Dermis microvascular lymphatic vessel endothelial cell (primary cell): ENCODE measurements at regions not wholly inside any gene's neighbourhood (a gene's known extent, or its start where the extent isn't known, plus 50 kb on each side); places are given as distances from the start of the nearest gene placed in this dataset.

Source experiments
- DNase-seq, 2 donors: peaks; one replicate each; pipeline versions ENCODE4 v3.0.0 to v3.0.0-alpha.2; 2010; ENCODE audit warnings: low read depth in 2 of 2

- DNase-seq = no peak
Measured at GRCh38 chr2:60603533-60604190, 50.2 kb upstream of the BCL11A start.

GRCh38 chr2:60604486-60605064 lies 51.1 kb upstream of the BCL11A start:
- DNase-seq = no peak

GRCh38 chr2:60605866-60606265 lies 52.4 kb upstream of the BCL11A start:
- DNase-seq = no peak

GRCh38 chr2:60608679-60609078 lies 55.2 kb upstream of the BCL11A start:
- no peak for DNase-seq

- DNase-seq = no peak
Measured at GRCh38 chr2:60612033-60612432, 58.6 kb upstream of the BCL11A start.

- no peak for DNase-seq
Measured at GRCh38 chr2:60614319-60614718, 60.9 kb upstream of the BCL11A start.

DNA sequence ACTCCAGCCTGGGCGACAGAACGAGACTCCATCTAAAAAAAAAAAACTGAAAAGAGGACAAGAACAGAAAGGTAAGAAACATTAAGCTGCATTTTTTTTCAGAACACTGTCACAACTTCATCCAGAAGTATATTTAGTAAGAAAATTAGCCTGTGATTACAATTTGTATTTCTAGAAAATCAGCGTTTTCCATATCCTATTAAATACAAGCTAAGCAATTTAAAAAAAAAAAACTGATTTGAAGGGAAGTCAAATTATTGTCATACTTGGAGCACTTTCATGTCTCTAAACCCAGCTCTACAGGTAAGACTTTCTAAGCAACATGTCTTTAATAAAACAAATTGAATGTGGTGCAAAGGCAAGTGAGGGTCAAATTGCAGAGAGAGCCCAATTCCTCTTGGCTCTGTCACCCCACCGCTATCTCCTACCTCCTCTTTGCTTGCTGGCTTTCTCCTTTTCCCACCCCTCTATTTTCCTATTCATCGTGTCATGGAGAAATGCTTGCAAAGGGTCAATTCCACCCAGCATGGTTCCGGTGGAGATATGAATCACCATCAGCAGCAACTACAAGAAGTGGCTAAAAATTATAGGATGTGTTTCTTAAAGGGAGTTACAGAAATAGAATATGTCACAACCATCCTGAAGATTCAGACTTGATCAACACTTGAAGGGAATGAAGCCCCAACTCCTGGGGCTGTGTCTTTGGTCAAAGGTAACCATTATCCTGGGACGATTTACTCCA lies 68.4 kb upstream of the BCL11A start:
- no peak for DNase-seq

- DNase-seq = no peak
Measured at GRCh38 chr2:60623040-60623439, 69.6 kb upstream of the BCL11A start.

DNA sequence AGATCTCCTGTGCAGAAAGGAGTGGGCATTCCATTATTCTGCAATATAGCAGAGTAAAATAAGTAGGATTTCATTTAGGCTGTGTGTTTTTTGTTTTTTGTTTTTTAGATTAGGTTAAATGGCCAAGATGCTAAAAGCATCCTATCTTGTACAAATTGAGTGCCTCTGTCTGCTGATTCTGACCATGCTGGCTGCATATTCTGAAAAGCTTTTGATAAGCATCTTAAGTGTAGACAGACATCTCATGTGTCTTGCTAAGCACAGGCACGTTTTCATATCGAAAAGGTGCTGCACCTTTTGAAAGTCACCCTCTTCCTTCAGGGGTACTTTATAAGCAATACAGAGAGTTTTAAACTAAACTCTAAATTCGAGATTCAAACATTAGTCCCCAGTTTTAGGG lies 74.0 kb upstream of the BCL11A start:
- DNase-seq = no peak

DNA sequence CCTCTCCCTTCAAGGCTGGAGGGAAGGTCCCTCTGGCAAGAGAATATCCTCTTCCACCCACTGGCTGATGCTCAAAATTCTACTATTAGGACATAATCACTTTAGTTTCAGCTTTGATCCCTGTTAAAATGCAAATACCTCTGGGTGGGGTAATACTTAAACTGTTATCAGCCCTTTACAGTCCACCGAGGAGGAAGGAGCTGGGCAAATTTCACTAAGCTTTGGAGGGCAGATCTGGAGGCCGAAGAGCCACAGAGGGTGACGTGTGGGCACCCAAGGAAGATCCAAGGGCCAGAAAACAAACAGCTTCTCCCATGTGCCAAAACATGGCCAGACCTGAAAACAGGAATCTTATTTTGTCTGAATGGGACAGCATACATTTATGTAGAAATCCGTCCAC lies 74.6 kb upstream of the BCL11A start:
- no peak for DNase-seq

GRCh38 chr2:60628615-60629304 lies 75.3 kb upstream of the BCL11A start:
- no peak for DNase-seq

DNA sequence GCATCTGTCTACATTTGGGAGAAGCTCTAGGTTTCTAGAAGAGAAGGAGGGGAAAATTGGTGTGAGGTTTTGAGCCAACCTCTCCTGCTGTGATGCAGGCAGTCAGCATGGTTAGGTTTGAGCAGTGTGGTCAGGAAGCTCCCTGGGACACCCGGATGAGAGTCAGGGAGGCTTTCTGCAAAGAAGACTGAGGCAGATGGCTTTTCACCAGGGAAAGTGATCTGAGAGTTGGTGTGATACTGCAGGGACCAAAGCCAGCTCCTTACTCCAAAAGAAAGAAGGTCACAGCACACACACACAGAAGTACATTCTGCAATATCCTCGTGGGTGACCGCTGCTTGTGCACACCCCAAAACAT lies 75.8 kb upstream of the BCL11A start:
- no peak for DNase-seq

DNA sequence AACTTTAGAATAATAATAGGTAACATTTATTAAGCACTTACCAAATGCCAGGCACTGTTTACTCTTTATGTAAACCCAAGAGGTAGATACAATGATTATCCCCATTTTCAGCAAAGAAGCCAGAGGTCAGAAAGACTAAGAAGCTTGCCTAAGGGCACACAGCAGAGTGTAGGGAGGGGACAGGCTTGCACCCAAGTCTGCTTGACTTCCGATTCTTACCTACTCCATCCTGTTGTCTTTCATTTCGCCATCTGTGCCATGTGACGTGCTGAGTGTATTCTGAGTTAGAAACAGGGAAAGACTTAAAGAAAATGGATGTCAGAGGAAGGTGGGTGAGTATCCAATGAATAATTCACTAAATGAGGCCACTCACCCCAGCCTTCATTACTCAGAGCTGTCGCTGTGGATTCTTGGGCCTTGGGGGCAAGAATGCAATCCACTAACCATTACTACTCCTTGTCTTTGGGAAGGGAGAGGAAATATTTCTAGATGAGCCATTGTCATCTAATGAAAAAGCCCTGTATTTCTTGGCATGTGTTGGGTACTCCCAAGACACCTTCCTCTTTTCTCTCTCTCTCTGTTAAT lies 76.4 kb upstream of the BCL11A start:
- no peak for DNase-seq

DNA sequence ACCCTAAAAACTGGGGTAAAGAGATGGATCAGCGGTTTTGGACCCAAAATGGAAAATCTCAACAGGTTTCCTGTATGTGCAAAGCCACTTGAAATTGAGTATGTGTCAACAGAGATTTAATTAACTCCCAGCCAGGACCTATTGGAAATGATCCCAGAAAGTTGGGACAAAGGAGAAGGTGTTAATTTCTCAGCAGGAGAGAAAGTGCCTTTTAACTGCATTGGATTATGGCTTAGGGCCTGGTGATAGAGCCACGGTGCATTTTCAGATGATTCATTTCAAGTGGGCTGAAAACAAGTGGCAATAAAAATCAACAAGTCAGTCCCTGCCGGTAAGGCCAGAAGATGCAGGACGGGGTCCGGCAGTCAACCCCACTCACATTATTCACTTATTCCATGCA lies 80.2 kb upstream of the BCL11A start:
- no peak for DNase-seq

GRCh38 chr2:60634438-60634837 lies 81.0 kb upstream of the BCL11A start:
- DNase-seq = no peak

DNA sequence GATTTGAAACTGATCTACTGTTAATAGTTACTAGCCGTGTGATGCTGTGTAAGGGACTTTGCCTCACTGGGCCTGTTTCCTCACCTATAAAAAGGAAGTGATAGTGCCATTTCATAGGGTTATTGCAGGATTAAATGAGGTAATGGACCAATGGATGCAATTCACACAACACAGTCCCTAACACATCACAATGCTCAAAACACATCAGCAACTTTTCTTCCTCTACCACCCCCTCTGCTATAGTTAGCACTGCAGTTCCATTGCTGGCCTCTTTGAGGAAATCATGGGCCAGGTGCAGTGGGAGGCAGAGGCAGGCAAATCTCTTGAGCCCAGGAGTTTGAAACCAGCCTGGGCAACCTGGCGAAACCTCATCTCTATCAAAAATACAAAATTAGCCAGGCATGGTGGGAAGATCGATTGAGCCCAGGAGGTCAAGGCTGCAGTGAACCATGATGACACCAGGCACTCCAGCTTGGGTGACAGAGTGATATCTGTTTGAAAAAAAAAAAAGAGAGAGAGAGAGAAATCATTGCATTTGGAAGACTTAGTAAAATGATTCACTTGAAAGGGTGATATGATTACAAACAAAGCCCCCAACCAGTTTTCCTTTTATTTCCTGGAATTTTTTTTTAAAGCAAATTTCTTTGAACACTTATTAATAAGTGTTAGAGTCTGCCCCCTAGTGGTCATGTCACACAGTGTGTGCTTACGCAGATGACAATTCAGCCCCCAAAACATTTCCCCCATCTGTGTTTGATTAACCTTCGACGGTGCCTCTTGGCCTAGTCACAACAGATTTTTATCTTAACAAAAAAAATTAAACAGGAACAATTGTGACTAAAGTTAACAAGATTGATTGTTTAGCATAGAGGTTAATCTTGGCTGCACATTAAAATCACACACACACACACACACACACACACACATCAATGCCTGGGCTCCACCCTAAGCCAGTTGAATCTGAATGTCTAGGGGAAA lies 88.6 kb upstream of the BCL11A start:
- peak; percentile 36 to 66 for DNase-seq

DNA sequence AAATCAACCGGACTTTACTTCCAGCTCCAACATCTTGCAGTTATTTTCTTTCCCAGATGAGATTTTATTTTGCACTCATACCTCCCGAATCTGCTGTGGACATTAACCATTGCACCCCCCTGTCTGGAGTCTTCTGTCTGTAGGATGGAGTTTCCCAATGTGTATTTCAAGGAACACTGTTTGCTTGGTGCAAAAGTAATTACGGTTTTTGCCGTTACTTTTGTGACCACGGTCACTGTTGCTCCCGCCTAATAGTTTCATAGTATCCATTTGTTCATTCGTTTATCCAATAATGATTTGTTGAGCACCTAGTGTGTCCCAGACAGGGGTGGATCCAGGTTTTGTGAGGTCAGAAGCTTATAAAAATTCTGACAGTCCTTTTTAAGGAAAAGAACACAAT lies 90.3 kb upstream of the BCL11A start:
- DNase-seq = no peak

DNA sequence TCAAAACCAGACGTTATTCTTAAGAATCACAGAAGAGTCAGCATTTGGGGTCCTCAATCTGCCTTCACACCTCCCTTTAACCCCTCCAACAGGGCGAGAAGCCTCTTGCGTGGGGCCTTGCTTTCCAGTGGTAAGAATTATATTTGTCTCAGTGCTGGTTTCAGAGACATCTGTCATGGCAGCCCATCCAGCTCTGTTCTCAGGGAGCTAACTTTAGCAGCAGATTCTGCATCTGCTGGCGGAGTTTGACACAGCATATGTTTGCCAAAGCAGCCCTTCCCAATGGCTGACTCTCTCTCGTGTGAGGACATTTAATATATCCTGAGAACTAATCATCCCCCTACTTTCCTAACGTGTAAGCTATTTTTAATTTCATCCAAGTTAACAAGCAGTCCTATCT lies 91.5 kb upstream of the BCL11A start:
- DNase-seq = no peak

GRCh38 chr2:60648191-60648590 lies 94.7 kb upstream of the BCL11A start:
- DNase-seq = no peak

DNA sequence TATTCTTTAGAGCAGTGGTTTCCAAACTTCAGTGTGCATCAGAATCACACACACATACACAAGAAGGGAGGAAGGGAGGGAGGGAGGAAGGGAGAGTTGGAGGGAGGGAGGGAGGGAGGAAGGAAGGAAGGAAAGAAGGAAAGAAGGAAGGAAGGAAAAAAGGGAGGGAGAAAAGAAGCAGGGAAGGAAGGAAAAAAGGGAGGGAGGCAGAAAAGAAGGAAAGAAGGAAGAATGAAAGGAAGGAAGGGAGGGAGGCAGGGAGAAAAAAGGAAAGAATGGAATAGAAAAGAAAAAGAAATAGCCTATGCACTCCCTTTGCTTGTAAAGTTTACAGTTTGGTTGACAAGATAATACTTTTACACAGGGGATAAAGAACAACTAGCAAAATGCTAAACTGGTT lies 96.3 kb upstream of the BCL11A start:
- DNase-seq = no peak

DNA sequence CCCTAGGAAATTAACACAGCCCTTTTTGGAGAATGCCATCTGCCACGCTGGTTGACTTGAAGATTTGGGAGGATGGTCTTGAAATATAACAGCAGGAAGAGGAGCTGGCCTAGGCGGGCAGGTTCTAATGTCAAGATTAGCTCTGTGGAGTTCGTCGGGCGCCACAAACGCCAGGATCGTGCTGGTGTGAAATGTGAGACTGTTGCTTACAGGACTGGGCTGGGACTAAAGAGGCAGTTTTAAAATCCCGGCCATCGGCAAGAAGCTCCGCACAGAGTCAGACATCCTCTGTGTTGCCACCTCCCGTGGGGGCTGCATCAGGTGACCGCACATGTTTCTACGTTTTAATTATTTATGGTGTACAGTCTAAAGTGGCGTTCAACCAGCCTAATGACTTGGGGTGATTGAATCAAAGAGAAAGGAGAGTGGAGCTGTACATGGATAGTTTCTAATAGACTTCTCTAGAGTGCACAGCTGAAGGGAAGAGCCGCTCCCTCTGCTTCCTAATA lies 99.4 kb upstream of the BCL11A start:
- DNase-seq = no peak
